Activated CD4-positive, alpha-beta memory T cell treated with anti-CD3 and anti-CD28 coated beads, Interleukin-2, amount 10 ng/mL, durations not matched to agents 7 days and 5 days (primary cell): ENCODE measurements at regions not wholly inside any gene's neighbourhood (a gene's known extent, or its start where the extent isn't known, plus 50 kb on each side); places are given as distances from the start of the nearest gene placed in this dataset.
"Not testable (repeated sequence)": the region's sequence is repeated elsewhere in the genome, so short reads cannot be mapped to it uniquely, and the experiment has no call there.

Experiments used
- CTCF ChIA-PET: fragments of 350-600 bp; sonication (Branson Sonifier 250); formaldehyde crosslinking; loops from one replicate; lab custom pipeline; 2021; ENCODE audit warnings: antibody characterized with exemption, inconsistent platforms; lab: Charles Lee
- POLR2A ChIA-PET: fragments of 350-600 bp; sonication (Branson Sonifier 250); formaldehyde crosslinking; loops from one replicate; lab custom pipeline; 2021; ENCODE audit warnings: antibody characterized with exemption; lab: Charles Lee
- DNase-seq: peaks from one replicate; pipeline ENCODE4 v3.0.0-alpha.2; 2020
- H3K27ac Mint-ChIP-seq: one replicate; pipeline ENCODE4 v1.8.0; 2021; ENCODE audit warnings: mild to moderate bottlenecking, mixed read lengths
- H3K27me3 Mint-ChIP-seq: one replicate; pipeline ENCODE4 v1.8.0; 2021; ENCODE audit warnings: mixed read lengths
- H3K36me3 Mint-ChIP-seq: one replicate; pipeline ENCODE4 v1.8.0; 2021; ENCODE audit warnings: low read depth, mixed read lengths
- H3K4me1 Mint-ChIP-seq: one replicate; pipeline ENCODE4 v1.8.0; 2021; ENCODE audit warnings: mixed read lengths
- H3K4me3 Mint-ChIP-seq: one replicate; pipeline ENCODE4 v1.8.0; 2021; ENCODE audit warnings: mild to moderate bottlenecking, mixed read lengths
- H3K9me3 Mint-ChIP-seq: one replicate; pipeline ENCODE4 v1.8.0; 2021; ENCODE audit warnings: mixed read lengths

DNA sequence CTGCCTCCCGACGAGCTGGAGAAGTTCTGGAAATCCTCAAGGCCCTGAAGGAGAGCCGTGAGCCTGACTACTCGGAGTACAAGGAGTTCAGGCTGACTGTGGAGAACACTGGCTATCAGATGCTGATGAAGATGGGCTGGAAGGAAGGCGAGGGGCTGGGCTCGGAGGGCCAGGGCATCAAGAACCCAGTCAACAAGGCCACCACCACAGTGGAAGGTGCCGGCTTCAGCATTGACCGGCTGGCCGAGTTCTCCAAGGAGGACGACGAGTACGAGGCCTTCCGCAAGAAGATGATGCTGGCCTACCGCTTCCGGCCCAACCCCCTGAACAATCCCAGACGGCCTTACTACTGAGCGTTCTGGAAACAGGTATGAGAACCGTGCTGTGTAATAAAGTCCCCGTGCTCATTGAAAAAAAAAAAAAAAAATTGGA lies 366.1 kb upstream of the ATXN7L3B start:
- Mint-ChIP-seq H3K27me3 (no peaks in the 10 kb centered on the region), H3K4me1 (no peaks in the 10 kb centered on the region), H3K36me3 (no peaks in the 10 kb centered on the region), H3K4me3 (no peak overlapping the region), H3K9me3 (peaks cover 3% of the 10 kb centered on the region), H3K27ac (no peak overlapping the region)
- ChIA-PET CTCF (no interaction called here), POLR2A (no interaction called here)
- DNase-seq: no peak

- H3K4me1 Mint-ChIP-seq, H3K9me3 Mint-ChIP-seq, CTCF ChIA-PET, POLR2A ChIA-PET, H3K36me3 Mint-ChIP-seq, DNase-seq, H3K27me3 Mint-ChIP-seq, H3K4me3 Mint-ChIP-seq, H3K27ac Mint-ChIP-seq: not testable (repeated sequence)
Observed at GRCh38 chr12:74174961-74175360, 362.7 kb upstream of the ATXN7L3B start.

- ChIA-PET POLR2A (no interaction called here), CTCF (no interaction called here)
- Mint-ChIP-seq H3K36me3 (no peaks in the 10 kb centered on the region), H3K4me1 (no peaks in the 10 kb centered on the region), H3K27ac (no peak overlapping the region), H3K27me3 (no peaks in the 10 kb centered on the region), H3K4me3 (no peak overlapping the region), H3K9me3 (no peaks in the 10 kb centered on the region)
- no peak for DNase-seq
Observed at GRCh38 chr12:74185360-74185759, 352.3 kb upstream of the ATXN7L3B start.

GRCh38 chr12:74193191-74193590 lies 344.4 kb upstream of the ATXN7L3B start:
- Mint-ChIP-seq H3K9me3 (peaks cover 2% of the 10 kb centered on the region), H3K27me3 (no peaks in the 10 kb centered on the region), H3K36me3 (no peaks in the 10 kb centered on the region), H3K4me3 (no peak overlapping the region), H3K27ac (no peak overlapping the region), H3K4me1 (no peaks in the 10 kb centered on the region)
- POLR2A ChIA-PET: no interaction called here
- DNase-seq: no peak
- CTCF ChIA-PET: no interaction called here

GRCh38 chr12:74204236-74204635 lies 333.4 kb upstream of the ATXN7L3B start:
- DNase-seq: no peak
- H3K36me3 Mint-ChIP-seq: no peaks in the 10 kb centered on the region
- H3K27me3 Mint-ChIP-seq: no peaks in the 10 kb centered on the region
- H3K4me1 Mint-ChIP-seq: no peaks in the 10 kb centered on the region
- ChIA-PET CTCF (no interaction called here), POLR2A (no interaction called here)
- no peak overlapping the region for H3K4me3 Mint-ChIP-seq
- H3K9me3 Mint-ChIP-seq: peaks cover 3% of the 10 kb centered on the region
- no peak overlapping the region for H3K27ac Mint-ChIP-seq

DNA sequence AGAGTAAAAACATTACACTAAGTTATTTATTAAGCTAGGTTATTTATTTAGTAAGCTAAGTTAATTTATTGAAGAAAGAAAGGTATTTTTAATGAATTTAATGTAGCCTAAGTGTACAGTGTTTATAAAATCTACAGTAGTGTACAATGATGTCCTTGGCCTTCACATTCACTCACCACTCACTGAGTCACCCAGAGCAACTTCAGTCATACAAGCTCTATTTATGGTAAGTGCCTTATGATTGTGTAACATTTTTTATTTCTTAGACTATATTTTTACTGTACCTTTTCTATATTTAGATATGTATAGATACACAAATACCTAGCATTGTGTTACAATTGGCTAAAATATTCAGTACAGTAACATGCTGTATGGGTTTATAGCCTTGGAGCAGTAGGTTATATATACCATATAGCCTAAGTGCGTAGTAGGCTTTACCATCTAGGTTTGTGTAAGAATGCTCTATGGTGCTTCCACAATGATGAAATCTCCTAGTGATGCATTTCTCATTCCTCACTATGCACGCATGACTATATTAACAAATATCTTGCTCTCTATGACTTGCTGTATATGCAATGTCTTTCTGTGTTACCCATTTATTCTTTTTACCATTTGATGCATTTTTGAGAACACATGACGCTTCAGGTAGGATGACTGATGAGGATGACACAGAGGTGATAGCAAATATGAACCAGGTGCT lies 309.6 kb upstream of the ATXN7L3B start:
- Mint-ChIP-seq H3K27me3 (no peaks in the 10 kb centered on the region), H3K4me3 (no peak overlapping the region), H3K27ac (no peak overlapping the region), H3K9me3 (no peaks in the 10 kb centered on the region), H3K36me3 (no peaks in the 10 kb centered on the region), H3K4me1 (no peaks in the 10 kb centered on the region)
- ChIA-PET CTCF (no interaction called here), POLR2A (no interaction called here)
- no peak for DNase-seq

DNA sequence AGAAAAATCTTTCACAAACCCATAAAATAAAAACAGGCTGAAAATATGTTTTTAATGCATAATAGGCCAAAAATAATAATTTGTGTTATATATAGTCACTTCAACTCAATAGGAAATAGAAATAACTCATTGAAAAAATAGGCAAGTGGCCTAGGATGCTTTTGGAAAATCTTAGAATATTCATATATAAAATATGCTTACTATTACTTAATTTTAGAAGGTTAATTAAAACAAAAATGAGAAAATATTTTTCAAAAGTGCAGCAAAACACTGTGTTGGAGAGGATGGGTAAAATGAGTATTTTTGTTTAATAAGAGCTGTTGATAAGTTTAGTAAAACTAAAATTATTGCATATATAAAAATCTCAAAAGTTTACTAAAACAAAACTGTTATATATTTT lies 308.0 kb upstream of the ATXN7L3B start:
- POLR2A ChIA-PET: no interaction called here
- CTCF ChIA-PET: no interaction called here

DNA sequence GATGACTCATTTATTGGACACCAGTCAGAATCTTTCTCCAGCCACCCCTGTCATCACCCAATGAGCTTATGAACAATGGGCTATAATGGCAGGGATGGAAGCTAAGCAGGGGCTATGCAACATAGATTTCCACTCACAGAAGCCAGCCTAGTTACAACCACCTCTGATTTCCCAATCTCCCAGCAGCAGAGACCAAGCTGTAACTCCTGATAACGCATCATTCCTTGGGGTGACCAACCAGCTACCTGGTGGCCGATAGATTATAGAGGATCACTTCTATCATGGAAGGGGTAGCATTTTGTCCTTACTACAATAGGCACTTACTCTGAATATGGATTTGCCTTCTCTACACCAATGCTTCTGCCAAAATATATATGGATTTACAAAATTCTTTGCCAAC lies 302.3 kb upstream of the ATXN7L3B start:
- ChIA-PET POLR2A (no interaction called here), CTCF (no interaction called here)
- Mint-ChIP-seq H3K9me3 (peaks cover 6% of the 10 kb centered on the region), H3K27ac (no peak overlapping the region), H3K4me1 (no peaks in the 10 kb centered on the region), H3K4me3 (no peak overlapping the region), H3K27me3 (no peaks in the 10 kb centered on the region), H3K36me3 (no peaks in the 10 kb centered on the region)
- no peak for DNase-seq

More for the DNA sequence above, 308.0 kb upstream of the ATXN7L3B start:
- no peaks in the 10 kb centered on the region for H3K27me3 Mint-ChIP-seq
- no peak for DNase-seq
- H3K4me1 Mint-ChIP-seq: no peaks in the 10 kb centered on the region
- H3K36me3 Mint-ChIP-seq: no peaks in the 10 kb centered on the region
- H3K9me3 Mint-ChIP-seq: peaks cover 2% of the 10 kb centered on the region
- no peak overlapping the region for H3K27ac Mint-ChIP-seq
- no peak overlapping the region for H3K4me3 Mint-ChIP-seq

DNA sequence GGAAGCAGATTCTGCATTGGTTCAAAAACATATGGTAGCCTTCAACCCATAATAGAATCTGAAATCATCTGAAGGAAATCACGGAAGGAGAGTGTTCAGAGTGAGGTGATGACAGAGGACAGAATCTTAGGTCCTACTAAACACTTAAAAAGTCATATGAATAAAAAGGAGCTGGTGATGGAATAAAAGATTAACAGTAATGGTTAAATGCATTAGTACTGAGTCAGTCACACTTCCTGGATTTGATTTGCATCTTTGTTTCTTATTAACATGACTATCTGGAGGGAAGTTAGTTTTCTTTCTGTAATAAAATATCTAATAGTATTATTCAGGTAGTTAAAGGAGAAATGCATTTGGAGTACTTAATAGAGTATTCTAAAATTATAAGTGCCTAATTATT lies 296.3 kb upstream of the ATXN7L3B start:
- Mint-ChIP-seq H3K36me3 (no peaks in the 10 kb centered on the region), H3K27ac (no peak overlapping the region), H3K9me3 (peaks cover 12% of the 10 kb centered on the region), H3K4me1 (no peaks in the 10 kb centered on the region), H3K27me3 (no peaks in the 10 kb centered on the region), H3K4me3 (no peak overlapping the region)
- DNase-seq: no peak
- ChIA-PET CTCF (no interaction called here), POLR2A (no interaction called here)

- peaks cover 12% of the 10 kb centered on the region for H3K9me3 Mint-ChIP-seq
- no peak overlapping the region for H3K4me3 Mint-ChIP-seq
- DNase-seq: no peak
- H3K36me3 Mint-ChIP-seq: no peaks in the 10 kb centered on the region
- H3K27ac Mint-ChIP-seq: no peak overlapping the region
- H3K4me1 Mint-ChIP-seq: no peaks in the 10 kb centered on the region
- ChIA-PET CTCF (no interaction called here), POLR2A (no interaction called here)
- no peaks in the 10 kb centered on the region for H3K27me3 Mint-ChIP-seq
Observed at GRCh38 chr12:74242088-74242487, 295.5 kb upstream of the ATXN7L3B start.

GRCh38 chr12:74245458-74245857 lies 292.2 kb upstream of the ATXN7L3B start:
- DNase-seq: no peak
- H3K9me3 Mint-ChIP-seq: peaks cover 9% of the 10 kb centered on the region
- H3K27me3 Mint-ChIP-seq: no peaks in the 10 kb centered on the region
- no peaks in the 10 kb centered on the region for H3K4me1 Mint-ChIP-seq
- ChIA-PET POLR2A (no interaction called here), CTCF (no interaction called here)
- H3K4me3 Mint-ChIP-seq: no peak overlapping the region
- H3K36me3 Mint-ChIP-seq: no peaks in the 10 kb centered on the region
- H3K27ac Mint-ChIP-seq: no peak overlapping the region

DNA sequence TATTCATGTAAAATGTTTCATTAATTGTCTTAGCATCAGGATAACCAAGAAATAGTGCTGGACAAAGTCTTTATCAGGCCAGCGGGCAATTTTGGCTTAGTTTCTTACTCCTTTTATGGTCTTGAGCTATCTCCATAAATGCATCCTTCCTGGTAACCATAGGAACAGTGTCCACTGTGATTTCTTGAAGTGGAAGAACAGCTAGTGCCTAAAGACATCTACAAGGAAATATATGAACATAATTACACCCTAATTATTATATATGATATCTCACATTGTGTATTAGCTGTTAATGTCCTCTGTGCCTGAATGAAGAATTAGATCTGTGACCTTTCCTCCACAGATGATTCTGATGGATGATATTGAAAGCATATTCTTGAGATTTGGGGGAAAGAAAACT lies 286.7 kb upstream of the ATXN7L3B start:
- Mint-ChIP-seq H3K27me3 (no peaks in the 10 kb centered on the region), H3K4me3 (no peak overlapping the region), H3K36me3 (no peaks in the 10 kb centered on the region), H3K4me1 (no peaks in the 10 kb centered on the region), H3K9me3 (no peaks in the 10 kb centered on the region), H3K27ac (no peak overlapping the region)
- ChIA-PET POLR2A (no interaction called here), CTCF (no interaction called here)
- no peak for DNase-seq

GRCh38 chr12:74253826-74254225 lies 283.8 kb upstream of the ATXN7L3B start:
- H3K4me1 Mint-ChIP-seq, H3K4me3 Mint-ChIP-seq, H3K27me3 Mint-ChIP-seq, H3K27ac Mint-ChIP-seq, POLR2A ChIA-PET, H3K9me3 Mint-ChIP-seq, H3K36me3 Mint-ChIP-seq, DNase-seq, CTCF ChIA-PET: not testable (repeated sequence)

DNA sequence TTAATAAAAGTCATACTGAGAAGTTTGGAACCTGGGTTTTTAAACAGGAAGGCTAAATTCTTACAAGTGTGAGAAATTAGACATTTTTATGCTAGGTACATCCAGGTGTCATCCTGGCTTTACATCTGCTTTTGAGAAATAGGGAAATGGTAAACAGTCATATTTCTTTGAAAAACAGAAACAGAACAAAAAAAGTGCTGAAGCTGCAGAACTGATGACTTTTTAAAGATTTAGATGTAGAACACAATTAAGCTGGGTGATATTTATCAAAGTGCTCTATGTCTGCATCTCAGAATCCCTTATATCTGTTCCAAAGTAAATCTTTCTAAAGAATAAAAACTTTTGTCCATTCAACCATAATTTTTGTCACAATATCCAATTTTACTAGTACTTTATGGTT lies 282.9 kb upstream of the ATXN7L3B start:
- POLR2A ChIA-PET: no interaction called here
- no peak overlapping the region for H3K27ac Mint-ChIP-seq
- no peak for DNase-seq
- H3K4me3 Mint-ChIP-seq: no peak overlapping the region
- H3K9me3 Mint-ChIP-seq: no peaks in the 10 kb centered on the region
- no peaks in the 10 kb centered on the region for H3K4me1 Mint-ChIP-seq
- no peaks in the 10 kb centered on the region for H3K27me3 Mint-ChIP-seq
- no peaks in the 10 kb centered on the region for H3K36me3 Mint-ChIP-seq
- CTCF ChIA-PET: no interaction called here
